ENCODE measurements at regions not wholly inside any gene's neighbourhood (a gene's known extent, or its start where the extent isn't known, plus 50 kb on each side); places are given as distances from the start of the nearest gene placed in this dataset.
"Not testable (repeated sequence)": the region's sequence is repeated elsewhere in the genome, so short reads cannot be mapped to it uniquely, and the experiment has no call there.

GRCh38 chr17:65305116-65305515 lies 167.9 kb downstream of the RGS9 start:
- no peak overlapping the region for H3K4me3 ChIP-seq (ENCODE audit: low read depth, low read length)
- DNase-seq, result no peak
- H3K4me1 ChIP-seq, result no peaks in the 10 kb centered on the region
- H3K36me3 ChIP-seq, result no peaks in the 10 kb centered on the region
- 0 out of 2 replicates have a peak, but pooled peaks cover 4% of the 10 kb centered on the region for H3K27me3 ChIP-seq
- TF ChIP-seq CTCF (IDR thresholded peaks at IDR 0.05; ENCODE audit: low read depth, low read length), result no peak
- H3K9me3 ChIP-seq, result no peaks in the 10 kb centered on the region

GRCh38 chr17:65301882-65302281 lies 164.7 kb downstream of the RGS9 start:
- H3K4me3 ChIP-seq (ENCODE audit: low read depth, low read length); H3K4me1 ChIP-seq; H3K27me3 ChIP-seq; H3K9me3 ChIP-seq; H3K36me3 ChIP-seq; DNase-seq: not testable (repeated sequence)

- Histone ChIP-seq H3K36me3 (no peaks in the 10 kb centered on the region), H3K4me3 (ENCODE audit: low read depth, low read length) (no peak overlapping the region), H3K4me1 (no peaks in the 10 kb centered on the region), H3K27me3 (peaks cover 5% of the 10 kb centered on the region; the same call in 1 of the 2 replicates), H3K9me3 (no peaks in the 10 kb centered on the region)
- TF ChIP-seq CTCF (IDR thresholded peaks at IDR 0.05; ENCODE audit: low read depth, low read length), result no peak
- DNase-seq, result no peak
These were observed 164.0 kb downstream of the RGS9 start for GRCh38 chr17:65301184-65301583.

GRCh38 chr17:65297916-65298315 lies 160.7 kb downstream of the RGS9 start:
- Histone ChIP-seq H3K36me3 (no peaks in the 10 kb centered on the region), H3K9me3 (no peaks in the 10 kb centered on the region), H3K4me3 (ENCODE audit: low read depth, low read length) (no peak overlapping the region), H3K27me3 (peaks cover 5% of the 10 kb centered on the region; the same call in 1 of the 2 replicates), H3K4me1 (no peaks in the 10 kb centered on the region)
- DNase-seq, result no peak
- TF ChIP-seq CTCF (IDR thresholded peaks at IDR 0.05; ENCODE audit: low read depth, low read length), result no peak

- Histone ChIP-seq H3K4me1 (no peaks in the 10 kb centered on the region), H3K4me3 (ENCODE audit: low read depth, low read length) (no peak overlapping the region), H3K9me3 (no peaks in the 10 kb centered on the region), H3K27me3 (peaks cover 9% of the 10 kb centered on the region), H3K36me3 (no peaks in the 10 kb centered on the region)
- no peak for DNase-seq
- TF ChIP-seq CTCF (IDR thresholded peaks at IDR 0.05; ENCODE audit: low read depth, low read length), result no peak
These were observed 160.2 kb downstream of the RGS9 start for GRCh38 chr17:65297384-65297783.

- Histone ChIP-seq H3K9me3 (no peaks in the 10 kb centered on the region), H3K4me3 (ENCODE audit: low read depth, low read length) (no peak overlapping the region), H3K27me3 (peaks cover 13% of the 10 kb centered on the region), H3K36me3 (no peaks in the 10 kb centered on the region), H3K4me1 (no peaks in the 10 kb centered on the region)
- peak; percentile 63 for DNase-seq
- peak; percentile 87 for TF ChIP-seq CTCF (IDR thresholded peaks at IDR 0.05; ENCODE audit: low read depth, low read length)
These were observed 157.1 kb downstream of the RGS9 start for GRCh38 chr17:65294181-65294719.
